Type B pancreatic cell (in vitro differentiated cells): ENCODE measurements at regions not wholly inside any gene's neighbourhood (a gene's known extent, or its start where the extent isn't known, plus 50 kb on each side); places are given as distances from the start of the nearest gene placed in this dataset.

Experiments
- DNase-seq: peaks from one replicate; pipeline ENCODE4 v3.0.0; 2021; ENCODE audit warnings: mixed read lengths; ENCODE audit not compliant: unreplicated experiment; ENCODE audit errors: extremely low spot score
- H3K27ac Mint-ChIP-seq: 2 replicates; pipeline ENCODE4 v1.8.0; 2021; ENCODE audit warnings: mild to moderate bottlenecking, mixed read lengths
- H3K27me3 Mint-ChIP-seq: 2 replicates; pipeline ENCODE4 v1.8.0; 2021; ENCODE audit warnings: mixed read lengths
- H3K36me3 Mint-ChIP-seq: 2 replicates; pipeline ENCODE4 v1.8.0; 2021; ENCODE audit warnings: mixed read lengths
- H3K4me1 Mint-ChIP-seq: one replicate; pipeline ENCODE4 v1.8.0; 2021; ENCODE audit warnings: mixed read lengths; ENCODE audit not compliant: unreplicated experiment
- H3K4me3 Mint-ChIP-seq: 2 replicates; pipeline ENCODE4 v1.8.0; 2021; ENCODE audit warnings: mild to moderate bottlenecking, mixed read lengths
- H3K9me3 Mint-ChIP-seq: 2 replicates; pipeline ENCODE4 v1.8.0; 2021; ENCODE audit warnings: mixed read lengths
- CTCF ChIP-seq: fragments of 200-600 bp; sonication (generic); conservative IDR thresholded peaks from 2 replicates; pipeline ENCODE4 v1.5.0; 2021; ENCODE audit warnings: antibody characterized with exemption, mild to moderate bottlenecking

GRCh38 chr11:45530111-45530510 lies 135.3 kb downstream of the CHST1 start:
- DNase-seq: no peak
- no peak overlapping the region for H3K4me3 Mint-ChIP-seq
- H3K27me3 Mint-ChIP-seq: peaks cover 27% of the 10 kb centered on the region
- no peak overlapping the region for H3K27ac Mint-ChIP-seq
- TF ChIP-seq CTCF: no peak
- H3K4me1 Mint-ChIP-seq: no peaks in the 10 kb centered on the region
- H3K9me3 Mint-ChIP-seq: no peaks in the 10 kb centered on the region
- H3K36me3 Mint-ChIP-seq: no peaks in the 10 kb centered on the region

GRCh38 chr11:45528435-45528834 lies 137.0 kb downstream of the CHST1 start:
- no peaks in the 10 kb centered on the region for H3K36me3 Mint-ChIP-seq
- H3K4me1 Mint-ChIP-seq: no peaks in the 10 kb centered on the region
- DNase-seq: no peak
- H3K27me3 Mint-ChIP-seq: peaks cover 31% of the 10 kb centered on the region
- H3K27ac Mint-ChIP-seq: no peak overlapping the region
- H3K9me3 Mint-ChIP-seq: no peaks in the 10 kb centered on the region
- TF ChIP-seq CTCF: no peak
- H3K4me3 Mint-ChIP-seq: no peak overlapping the region

DNA sequence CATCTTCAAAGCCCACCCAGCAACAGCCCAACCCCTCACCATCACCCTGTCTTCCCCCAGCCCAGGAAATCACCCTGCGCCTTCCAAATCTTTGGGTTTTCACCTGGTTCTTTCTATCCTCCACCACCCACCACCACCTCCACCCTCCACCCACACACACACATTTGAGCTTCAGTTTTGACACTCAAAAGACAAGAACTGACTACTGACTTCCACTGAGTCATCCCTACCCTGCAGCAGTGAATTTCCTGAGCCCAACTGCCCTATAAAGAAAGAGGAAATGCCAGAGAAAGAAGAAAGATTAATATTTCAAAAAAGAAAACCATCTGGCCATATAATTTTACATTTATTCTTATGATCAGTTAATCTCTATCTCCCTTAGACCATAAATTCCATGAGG lies 137.5 kb downstream of the CHST1 start:
- H3K9me3 Mint-ChIP-seq: no peaks in the 10 kb centered on the region
- no peak for TF ChIP-seq CTCF
- H3K36me3 Mint-ChIP-seq: no peaks in the 10 kb centered on the region
- DNase-seq: no peak
- no peak overlapping the region for H3K4me3 Mint-ChIP-seq
- H3K27me3 Mint-ChIP-seq: peaks cover 26% of the 10 kb centered on the region
- no peaks in the 10 kb centered on the region for H3K4me1 Mint-ChIP-seq
- no peak overlapping the region for H3K27ac Mint-ChIP-seq

DNA sequence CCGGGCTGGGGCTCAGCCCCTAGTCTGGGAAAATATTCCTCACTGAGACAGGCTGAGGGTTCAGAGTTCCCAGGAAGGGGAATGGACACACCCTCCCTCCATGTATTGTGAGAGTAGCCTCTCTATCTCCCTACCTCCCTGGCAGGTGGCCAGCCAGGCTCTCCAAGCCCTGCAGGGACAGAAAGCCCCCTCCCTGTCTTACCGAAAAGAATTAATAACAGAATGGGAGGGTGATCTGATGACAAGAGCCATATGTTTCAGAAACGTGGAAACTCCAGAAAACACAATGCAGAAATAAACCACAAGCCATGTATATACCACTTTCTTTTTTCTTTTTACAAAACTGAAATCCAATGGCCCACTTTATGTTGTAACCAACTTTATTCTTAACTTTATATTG lies 140.0 kb downstream of the CHST1 start:
- H3K9me3 Mint-ChIP-seq: peaks cover 6% of the 10 kb centered on the region
- DNase-seq: no peak
- H3K27me3 Mint-ChIP-seq: peaks cover 21% of the 10 kb centered on the region
- H3K4me3 Mint-ChIP-seq: no peak overlapping the region
- no peak for TF ChIP-seq CTCF
- H3K27ac Mint-ChIP-seq: no peak overlapping the region
- H3K4me1 Mint-ChIP-seq: no peaks in the 10 kb centered on the region
- no peaks in the 10 kb centered on the region for H3K36me3 Mint-ChIP-seq

DNA sequence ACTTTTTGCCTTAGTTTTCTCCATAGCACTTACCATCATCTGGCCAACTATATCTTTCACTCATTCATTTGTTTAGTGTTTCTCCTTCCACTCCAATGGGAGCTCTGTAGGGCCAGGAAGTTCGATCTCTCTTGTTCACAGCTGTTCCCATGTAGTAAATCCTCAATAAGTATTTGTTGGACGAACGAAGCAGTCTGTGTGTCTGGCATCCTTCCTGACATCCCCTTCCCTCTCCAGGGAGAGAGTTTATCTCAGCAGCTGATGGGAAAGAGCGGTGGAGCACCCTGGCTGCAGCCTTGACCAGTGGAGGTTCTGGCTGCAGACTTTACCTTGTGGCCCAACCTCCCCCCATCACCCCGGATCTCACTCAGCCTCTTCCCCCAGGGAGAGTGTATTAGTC lies 141.7 kb downstream of the CHST1 start:
- H3K9me3 Mint-ChIP-seq: peaks cover 6% of the 10 kb centered on the region
- no peak overlapping the region for H3K27ac Mint-ChIP-seq
- DNase-seq: no peak
- no peak for TF ChIP-seq CTCF
- H3K4me3 Mint-ChIP-seq: no peak overlapping the region
- H3K4me1 Mint-ChIP-seq: no peaks in the 10 kb centered on the region
- peaks cover 24% of the 10 kb centered on the region for H3K27me3 Mint-ChIP-seq
- H3K36me3 Mint-ChIP-seq: no peaks in the 10 kb centered on the region
